KMS-11 (cell line): ENCODE measurements at regions not wholly inside any gene's neighbourhood (a gene's known extent, or its start where the extent isn't known, plus 50 kb on each side); places are given as distances from the start of the nearest gene placed in this dataset.

ENCODE experiments used
- H2AFZ ChIP-seq: fragments of 200-600 bp; sonication (generic); 2 replicates; pipeline ENCODE4 v1.6.1; 2016; ENCODE audit warnings: antibody characterized with exemption, mixed run types, low read depth
- H3K27ac ChIP-seq: fragments of 200-600 bp; sonication (generic); 2 replicates; pipeline ENCODE4 v1.6.1; 2016; ENCODE audit warnings: mild to moderate bottlenecking, mixed run types
- H3K27me3 ChIP-seq: fragments of 200-600 bp; sonication (generic); 2 replicates; pipeline ENCODE4 v1.6.1; 2017; ENCODE audit warnings: mild to moderate bottlenecking, low read depth, mixed run types, moderate library complexity; ENCODE audit not compliant: insufficient read depth
- H3K36me3 ChIP-seq: fragments of 200-600 bp; sonication (generic); 2 replicates; pipeline ENCODE4 v1.6.1; 2017; ENCODE audit warnings: mild to moderate bottlenecking, mixed run types; ENCODE audit not compliant: insufficient read depth
- H3K4me1 ChIP-seq: fragments of 200-600 bp; sonication (generic); 2 replicates; pipeline ENCODE4 v1.6.1; 2016; ENCODE audit warnings: mild to moderate bottlenecking, low read depth, mixed run types; ENCODE audit not compliant: poor library complexity, severe bottlenecking
- H3K4me2 ChIP-seq: fragments of 200-600 bp; sonication (generic); 2 replicates; pipeline ENCODE4 v1.7.0; 2016; ENCODE audit warnings: mild to moderate bottlenecking, mixed run types
- H3K4me3 ChIP-seq: fragments of 200-600 bp; sonication (generic); IDR thresholded peaks from 2 replicates; pipeline ENCODE4 v1.6.1; 2017; ENCODE audit warnings: low read depth, low read length, mixed read lengths; ENCODE audit not compliant: insufficient read depth
- H3K79me2 ChIP-seq: fragments of 200-600 bp; sonication (generic); 2 replicates; pipeline ENCODE4 v1.6.1; 2016; ENCODE audit warnings: low read depth, mixed run types; ENCODE audit not compliant: insufficient read depth
- H3K9ac ChIP-seq: fragments of 200-600 bp; sonication (generic); 2 replicates; pipeline ENCODE4 v1.6.1; 2016; ENCODE audit warnings: mild to moderate bottlenecking, mixed run types
- H4K20me1 ChIP-seq: fragments of 200-600 bp; sonication (generic); 2 replicates; pipeline ENCODE4 v1.6.1; 2016; ENCODE audit warnings: mild to moderate bottlenecking, mixed run types; ENCODE audit not compliant: insufficient read depth
- CTCF ChIP-seq: fragments of 200-600 bp; sonication (generic); conservative IDR thresholded peaks from 2 replicates; pipeline ENCODE4 v1.6.1; 2017; ENCODE audit warnings: low read depth, mild to moderate bottlenecking, antibody characterized with exemption, low read length, moderate library complexity, mixed read lengths

- H3K27ac ChIP-seq: no peak overlapping the region
Observed at GRCh38 chr6:105954148-105954547, 132.0 kb upstream of the PRDM1 start.

GRCh38 chr6:105952772-105953690 is 133.1 kb upstream of the PRDM1 start:
- H3K4me2 ChIP-seq: no peak overlapping the region
- no peak overlapping the region for H3K4me3 ChIP-seq
- H3K27ac ChIP-seq: no peak overlapping the region
- no peaks in the 10 kb centered on the region for H3K4me1 ChIP-seq
- no peak for TF ChIP-seq CTCF
- H3K36me3 ChIP-seq: no peaks in the 10 kb centered on the region
- H3K27me3 ChIP-seq: no peaks in the 10 kb centered on the region
- no peaks in the 10 kb centered on the region for H3K79me2 ChIP-seq
- no peak overlapping the region for H3K9ac ChIP-seq
- H4K20me1 ChIP-seq: no peaks in the 10 kb centered on the region
- H2AFZ ChIP-seq: no peak overlapping the region

More at GRCh38 chr6:105954148-105954547, 132.0 kb upstream of the PRDM1 start:
- Histone ChIP-seq H3K4me1 (no peaks in the 10 kb centered on the region), H3K9ac (no peak overlapping the region), H3K27me3 (no peaks in the 10 kb centered on the region), H2AFZ (no peak overlapping the region), H3K4me2 (no peak overlapping the region), H4K20me1 (no peaks in the 10 kb centered on the region), H3K79me2 (no peaks in the 10 kb centered on the region), H3K36me3 (no peaks in the 10 kb centered on the region), H3K4me3 (no peak overlapping the region)
- no peak for TF ChIP-seq CTCF

- no peak for TF ChIP-seq CTCF
- Histone ChIP-seq H3K4me3 (no peak overlapping the region), H3K4me1 (no peaks in the 10 kb centered on the region), H2AFZ (no peak overlapping the region), H3K4me2 (no peak overlapping the region), H3K9ac (no peak overlapping the region), H3K79me2 (no peaks in the 10 kb centered on the region), H3K36me3 (no peaks in the 10 kb centered on the region), H3K27me3 (no peaks in the 10 kb centered on the region), H4K20me1 (no peaks in the 10 kb centered on the region), H3K27ac (no peak overlapping the region)
Observed at GRCh38 chr6:105952326-105952725, 133.8 kb upstream of the PRDM1 start.

- no peaks in the 10 kb centered on the region for H3K79me2 ChIP-seq
- H3K4me3 ChIP-seq: no peak overlapping the region
- H3K9ac ChIP-seq: no peak overlapping the region
- H3K27me3 ChIP-seq: no peaks in the 10 kb centered on the region
- H3K36me3 ChIP-seq: no peaks in the 10 kb centered on the region
- no peak overlapping the region for H2AFZ ChIP-seq
- no peaks in the 10 kb centered on the region for H3K4me1 ChIP-seq
- no peak for TF ChIP-seq CTCF
- no peak overlapping the region for H3K27ac ChIP-seq
- no peaks in the 10 kb centered on the region for H4K20me1 ChIP-seq
- no peak overlapping the region for H3K4me2 ChIP-seq
Observed at GRCh38 chr6:105951322-105951721, 134.8 kb upstream of the PRDM1 start.
